ENCODE measurements at regions not wholly inside any gene's neighbourhood (a gene's known extent, or its start where the extent isn't known, plus 50 kb on each side); places are given as distances from the start of the nearest gene placed in this dataset.

DNA sequence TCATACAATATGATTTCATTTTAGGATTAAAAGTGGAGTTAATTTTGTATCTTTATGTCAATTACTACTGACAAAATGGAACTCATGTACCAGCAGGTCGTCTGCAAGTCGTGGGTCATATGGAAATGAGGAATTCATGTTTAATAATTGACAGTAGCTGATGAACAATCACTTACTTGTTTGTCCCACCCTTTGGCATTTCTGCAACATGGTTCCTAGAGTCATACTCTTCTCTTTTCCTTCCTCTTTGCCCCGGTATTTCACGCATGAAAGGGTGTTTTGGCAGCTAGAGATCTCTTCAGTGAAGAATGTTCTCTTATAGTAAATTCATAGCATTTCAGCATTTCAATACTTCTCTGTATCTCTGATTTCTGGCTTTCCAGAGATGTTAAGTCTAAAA is 133.3 kb upstream of the SLC24A5 start:
- TF ChIP-seq, protein P1, sequence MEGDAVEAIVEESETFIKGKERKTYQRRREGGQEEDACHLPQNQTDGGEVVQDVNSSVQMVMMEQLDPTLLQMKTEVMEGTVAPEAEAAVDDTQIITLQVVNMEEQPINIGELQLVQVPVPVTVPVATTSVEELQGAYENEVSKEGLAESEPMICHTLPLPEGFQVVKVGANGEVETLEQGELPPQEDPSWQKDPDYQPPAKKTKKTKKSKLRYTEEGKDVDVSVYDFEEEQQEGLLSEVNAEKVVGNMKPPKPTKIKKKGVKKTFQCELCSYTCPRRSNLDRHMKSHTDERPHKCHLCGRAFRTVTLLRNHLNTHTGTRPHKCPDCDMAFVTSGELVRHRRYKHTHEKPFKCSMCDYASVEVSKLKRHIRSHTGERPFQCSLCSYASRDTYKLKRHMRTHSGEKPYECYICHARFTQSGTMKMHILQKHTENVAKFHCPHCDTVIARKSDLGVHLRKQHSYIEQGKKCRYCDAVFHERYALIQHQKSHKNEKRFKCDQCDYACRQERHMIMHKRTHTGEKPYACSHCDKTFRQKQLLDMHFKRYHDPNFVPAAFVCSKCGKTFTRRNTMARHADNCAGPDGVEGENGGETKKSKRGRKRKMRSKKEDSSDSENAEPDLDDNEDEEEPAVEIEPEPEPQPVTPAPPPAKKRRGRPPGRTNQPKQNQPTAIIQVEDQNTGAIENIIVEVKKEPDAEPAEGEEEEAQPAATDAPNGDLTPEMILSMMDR (optimal IDR thresholded peaks at IDR 0.05 in 1 of 3, IDR thresholded peaks at IDR 0.05 in 1 of 3, conservative IDR thresholded peaks at IDR 0.05 in 1 of 3; ENCODE audit: extremely low read depth in 1 of 3, insufficient read depth in 2 of 3, low read length in 3 of 3) = no peak
- TF ChIP-seq EZH2 (IDR thresholded peaks at IDR 0.05; ENCODE audit: low read length) = no peak
